HEK293 (cell line): ENCODE measurements at regions not wholly inside any gene's neighbourhood (a gene's known extent, or its start where the extent isn't known, plus 50 kb on each side); places are given as distances from the start of the nearest gene placed in this dataset.

Experiments
- ZNF239 ChIP-seq: fragments of 450-650 bp; formaldehyde crosslinking; IDR thresholded peaks from 2 replicates; pipeline ENCODE4 v1.5.1; 2016; ENCODE audit warnings: missing biosample characterization, missing genetic modification characterization
- TF ChIP-seq, protein P1 (sequence below): fragments of 450-650 bp; formaldehyde crosslinking; IDR thresholded peaks from 2 replicates; pipeline ENCODE4 v1.5.1; 2016; ENCODE audit warnings: missing biosample characterization, missing genetic modification characterization

DNA sequence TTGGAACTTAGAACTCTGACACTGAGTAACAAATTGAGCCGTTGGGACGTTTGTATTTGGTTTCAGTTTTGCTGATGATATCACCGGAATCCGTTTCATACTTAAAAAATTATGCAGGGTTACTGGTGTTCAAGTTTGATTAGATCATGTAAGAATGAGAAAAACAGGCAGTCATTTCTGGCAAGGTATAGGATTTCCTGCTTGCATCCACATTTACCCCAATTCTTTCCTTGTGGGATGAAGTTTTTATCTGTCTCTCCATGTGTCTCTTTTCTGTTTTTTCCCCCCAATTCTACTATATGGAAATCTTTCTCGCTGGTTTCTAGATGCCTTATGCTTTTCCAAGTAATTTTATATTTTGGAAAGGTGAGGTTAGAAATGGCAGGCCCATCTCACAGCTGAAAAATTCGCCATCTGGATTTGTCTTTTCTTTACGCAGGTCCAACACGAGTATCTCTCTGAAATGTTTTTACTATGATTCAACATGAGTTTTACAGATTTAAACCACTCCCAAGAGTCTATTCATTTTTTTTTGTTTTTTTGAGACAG is 197.9 kb downstream of the SHOX start:
- no peak for TF ChIP-seq ZNF239 (tag by site-specific recombination)
- TF ChIP-seq, protein P1, sequence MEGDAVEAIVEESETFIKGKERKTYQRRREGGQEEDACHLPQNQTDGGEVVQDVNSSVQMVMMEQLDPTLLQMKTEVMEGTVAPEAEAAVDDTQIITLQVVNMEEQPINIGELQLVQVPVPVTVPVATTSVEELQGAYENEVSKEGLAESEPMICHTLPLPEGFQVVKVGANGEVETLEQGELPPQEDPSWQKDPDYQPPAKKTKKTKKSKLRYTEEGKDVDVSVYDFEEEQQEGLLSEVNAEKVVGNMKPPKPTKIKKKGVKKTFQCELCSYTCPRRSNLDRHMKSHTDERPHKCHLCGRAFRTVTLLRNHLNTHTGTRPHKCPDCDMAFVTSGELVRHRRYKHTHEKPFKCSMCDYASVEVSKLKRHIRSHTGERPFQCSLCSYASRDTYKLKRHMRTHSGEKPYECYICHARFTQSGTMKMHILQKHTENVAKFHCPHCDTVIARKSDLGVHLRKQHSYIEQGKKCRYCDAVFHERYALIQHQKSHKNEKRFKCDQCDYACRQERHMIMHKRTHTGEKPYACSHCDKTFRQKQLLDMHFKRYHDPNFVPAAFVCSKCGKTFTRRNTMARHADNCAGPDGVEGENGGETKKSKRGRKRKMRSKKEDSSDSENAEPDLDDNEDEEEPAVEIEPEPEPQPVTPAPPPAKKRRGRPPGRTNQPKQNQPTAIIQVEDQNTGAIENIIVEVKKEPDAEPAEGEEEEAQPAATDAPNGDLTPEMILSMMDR (tag by site-specific recombination): no peak
